Vagina (tissue), 2 donors: ENCODE measurements at regions not wholly inside any gene's neighbourhood (a gene's known extent, or its start where the extent isn't known, plus 50 kb on each side); places are given as distances from the start of the nearest gene placed in this dataset.

ENCODE experiments used
- CTCF ChIP-seq, 3 experiments: fragments of 450-650 bp in 2 of 3; fragments of 200-600 bp in 1 of 3; sonication (generic) in 1 of 3; IDR thresholded peaks; one replicate each; pipeline ENCODE4 v1.5.1; 2017 to 2019; ENCODE audit warnings: antibody characterized with exemption in 3 of 3, mild to moderate bottlenecking in 2 of 3, moderate library complexity in 2 of 3
- POLR2A ChIP-seq, 2 donors: fragments of 450-650 bp; IDR thresholded peaks; one replicate each; pipeline ENCODE4 v1.6.1; 2017; ENCODE audit warnings: antibody characterized with exemption in 2 of 2, mild to moderate bottlenecking in 2 of 2, moderate library complexity in 2 of 2

GRCh38 chr1:73197972-73198371 is 915.6 kb upstream of the NEGR1 start:
- TF ChIP-seq POLR2A (IDR thresholded peaks at IDR 0.05) (no peak), CTCF (IDR thresholded peaks at IDR 0.05) (no peak)
